ENCODE measurements at regions not wholly inside any gene's neighbourhood (a gene's known extent, or its start where the extent isn't known, plus 50 kb on each side); places are given as distances from the start of the nearest gene placed in this dataset.

DNA sequence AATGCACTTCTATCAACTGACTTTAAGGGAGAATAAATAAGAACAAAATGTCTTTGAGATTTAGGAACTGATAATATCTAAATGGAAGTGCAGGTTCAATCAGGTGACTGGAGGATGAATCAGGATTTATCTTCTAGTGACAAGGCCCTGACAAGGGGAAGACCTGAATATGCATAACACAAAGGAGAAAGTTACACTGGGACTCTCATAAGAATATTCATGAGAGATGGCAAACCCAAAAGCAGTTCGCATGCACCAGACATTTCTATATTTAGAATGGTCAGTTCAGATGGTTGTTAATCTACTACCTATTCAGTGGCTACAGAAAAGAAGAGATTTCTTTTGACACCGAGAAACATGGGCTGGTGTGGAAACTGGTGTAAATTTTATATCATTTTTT is 1771.3 kb upstream of the LRRTM1 start:
- DNase-seq (ENCODE audit: low read depth) = no peak
- no peak overlapping the region for H3K4me3 ChIP-seq (ENCODE audit: low read depth, low read length)
- TF ChIP-seq, protein P1, sequence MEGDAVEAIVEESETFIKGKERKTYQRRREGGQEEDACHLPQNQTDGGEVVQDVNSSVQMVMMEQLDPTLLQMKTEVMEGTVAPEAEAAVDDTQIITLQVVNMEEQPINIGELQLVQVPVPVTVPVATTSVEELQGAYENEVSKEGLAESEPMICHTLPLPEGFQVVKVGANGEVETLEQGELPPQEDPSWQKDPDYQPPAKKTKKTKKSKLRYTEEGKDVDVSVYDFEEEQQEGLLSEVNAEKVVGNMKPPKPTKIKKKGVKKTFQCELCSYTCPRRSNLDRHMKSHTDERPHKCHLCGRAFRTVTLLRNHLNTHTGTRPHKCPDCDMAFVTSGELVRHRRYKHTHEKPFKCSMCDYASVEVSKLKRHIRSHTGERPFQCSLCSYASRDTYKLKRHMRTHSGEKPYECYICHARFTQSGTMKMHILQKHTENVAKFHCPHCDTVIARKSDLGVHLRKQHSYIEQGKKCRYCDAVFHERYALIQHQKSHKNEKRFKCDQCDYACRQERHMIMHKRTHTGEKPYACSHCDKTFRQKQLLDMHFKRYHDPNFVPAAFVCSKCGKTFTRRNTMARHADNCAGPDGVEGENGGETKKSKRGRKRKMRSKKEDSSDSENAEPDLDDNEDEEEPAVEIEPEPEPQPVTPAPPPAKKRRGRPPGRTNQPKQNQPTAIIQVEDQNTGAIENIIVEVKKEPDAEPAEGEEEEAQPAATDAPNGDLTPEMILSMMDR (IDR thresholded peaks at IDR 0.05; ENCODE audit: insufficient read depth, low read length) = no peak

DNA sequence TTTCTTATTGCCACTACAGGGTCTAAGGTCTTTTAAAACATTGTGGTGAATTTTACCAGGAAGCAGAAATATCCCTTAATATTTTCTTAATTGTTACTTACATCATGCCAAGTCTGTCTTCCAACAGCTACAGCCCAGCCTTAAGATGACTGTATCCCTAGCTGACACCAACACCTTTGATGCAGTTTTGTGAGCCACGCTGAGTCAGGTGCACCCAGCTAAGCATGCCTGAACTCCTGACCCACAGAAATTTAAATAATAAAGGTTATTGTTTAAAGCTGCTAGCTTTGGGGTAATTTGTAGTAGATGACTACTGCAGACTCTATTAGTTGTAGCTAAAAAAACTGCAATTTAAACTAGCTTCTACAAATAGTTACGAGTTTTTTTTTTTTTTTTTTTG is 1757.9 kb upstream of the LRRTM1 start:
- DNase-seq (ENCODE audit: low read depth) = no peak
- TF ChIP-seq, protein P1 (IDR thresholded peaks at IDR 0.05; ENCODE audit: insufficient read depth, low read length) = no peak
- H3K4me3 ChIP-seq (ENCODE audit: low read depth, low read length) = no peak overlapping the region

DNA sequence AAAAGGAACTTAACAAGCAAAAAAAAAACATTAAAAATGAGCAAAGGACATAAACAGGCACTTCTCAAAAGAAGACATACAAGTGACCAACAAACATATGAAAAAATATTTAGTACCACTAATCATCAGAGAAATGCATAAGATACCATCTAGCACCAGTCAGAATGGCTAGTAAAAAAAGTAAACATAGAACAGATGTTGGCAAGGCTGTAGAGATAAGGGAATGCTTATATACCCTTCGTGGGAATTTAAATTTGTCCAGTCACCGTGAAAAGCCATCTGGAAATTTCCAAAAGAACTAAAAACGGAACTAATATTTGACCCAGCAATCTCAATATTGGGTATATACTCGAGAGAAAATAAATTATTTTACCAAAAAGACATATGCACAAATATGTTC is 1751.3 kb upstream of the LRRTM1 start:
- H3K4me3 ChIP-seq (ENCODE audit: low read depth, low read length) = no peak overlapping the region
- DNase-seq (ENCODE audit: low read depth) = no peak
- TF ChIP-seq, protein P1 (IDR thresholded peaks at IDR 0.05; ENCODE audit: insufficient read depth, low read length) = no peak

DNA sequence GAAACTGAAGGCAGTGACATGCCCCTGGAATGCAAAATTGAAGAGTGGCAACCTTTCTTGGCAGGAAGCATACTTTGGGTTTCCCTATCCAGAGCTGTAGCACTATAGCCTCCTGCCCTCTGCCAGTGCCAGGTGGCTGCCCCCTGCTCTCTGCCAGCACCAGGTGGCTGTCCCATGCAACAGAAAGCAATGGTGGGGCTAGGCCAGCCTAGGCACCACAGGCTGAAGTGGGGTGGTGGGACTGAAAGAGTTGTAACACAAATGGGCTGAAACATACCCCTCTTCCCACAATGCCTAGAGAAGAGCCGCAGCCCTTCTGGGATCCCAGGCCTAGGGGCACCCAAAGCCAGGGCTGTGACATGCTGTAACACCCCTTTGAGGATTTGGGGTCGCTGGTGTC is 1739.3 kb upstream of the LRRTM1 start:
- no peak for DNase-seq (ENCODE audit: low read depth)
- TF ChIP-seq, protein P1 (IDR thresholded peaks at IDR 0.05; ENCODE audit: insufficient read depth, low read length) = no peak
- no peak overlapping the region for H3K4me3 ChIP-seq (ENCODE audit: low read depth, low read length)

DNA sequence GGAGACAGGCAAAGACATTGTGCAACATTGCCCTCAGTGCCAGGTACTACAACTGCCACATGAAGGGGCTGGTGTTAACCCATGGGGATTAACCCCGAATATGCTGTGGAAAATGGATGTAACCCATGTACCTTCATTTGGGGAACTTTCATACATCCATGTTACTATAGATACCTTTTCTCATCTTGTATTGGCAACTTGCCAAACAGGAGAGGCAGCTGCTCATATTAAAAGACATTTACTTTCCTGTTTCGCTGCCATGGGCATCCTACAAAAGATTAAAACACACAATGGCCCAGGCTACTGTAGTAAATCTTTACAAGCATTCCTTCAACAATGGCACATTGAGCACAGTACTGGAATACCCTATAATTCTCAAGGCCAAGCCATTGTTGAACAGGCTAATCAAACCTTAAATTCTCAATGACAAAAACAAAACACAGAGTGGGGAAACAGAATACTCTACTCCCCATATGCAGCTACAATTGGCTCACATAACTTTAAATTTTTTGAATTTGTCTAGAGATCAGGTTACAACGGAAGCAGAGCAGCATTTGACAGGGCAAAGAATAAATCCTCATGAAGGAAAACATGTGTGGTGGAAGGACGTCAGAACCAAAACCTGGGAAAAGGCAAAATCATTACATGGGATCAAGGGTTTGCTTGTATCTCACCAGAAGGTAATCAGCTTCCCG is 1723.5 kb upstream of the LRRTM1 start:
- DNase-seq (ENCODE audit: low read depth) = no peak
- TF ChIP-seq, protein P1 (IDR thresholded peaks at IDR 0.05; ENCODE audit: insufficient read depth, low read length) = no peak
- no peak overlapping the region for H3K4me3 ChIP-seq (ENCODE audit: low read depth, low read length)

DNA sequence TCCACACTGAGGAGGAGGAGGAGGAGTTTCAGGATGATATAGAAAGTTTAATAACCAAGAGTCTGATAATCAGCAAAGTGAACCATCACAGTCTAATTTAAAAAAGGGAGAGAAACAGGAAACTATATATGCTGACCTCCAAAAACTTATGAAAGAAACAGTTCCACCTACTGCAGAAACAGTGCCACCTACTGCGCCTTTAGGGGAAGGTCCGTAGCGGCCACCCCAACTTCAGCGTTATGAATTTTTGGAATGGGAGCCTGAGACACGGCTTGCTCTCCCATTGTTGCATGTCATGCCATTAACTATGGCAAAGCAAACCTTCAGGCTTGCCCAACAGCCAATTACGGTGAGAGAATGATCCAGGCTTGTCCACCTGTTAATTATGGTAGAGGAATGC is 1719.2 kb upstream of the LRRTM1 start:
- DNase-seq (ENCODE audit: low read depth) = no peak
- no peak overlapping the region for H3K4me3 ChIP-seq (ENCODE audit: low read depth, low read length)
- TF ChIP-seq, protein P1 (IDR thresholded peaks at IDR 0.05; ENCODE audit: insufficient read depth, low read length) = no peak

DNA sequence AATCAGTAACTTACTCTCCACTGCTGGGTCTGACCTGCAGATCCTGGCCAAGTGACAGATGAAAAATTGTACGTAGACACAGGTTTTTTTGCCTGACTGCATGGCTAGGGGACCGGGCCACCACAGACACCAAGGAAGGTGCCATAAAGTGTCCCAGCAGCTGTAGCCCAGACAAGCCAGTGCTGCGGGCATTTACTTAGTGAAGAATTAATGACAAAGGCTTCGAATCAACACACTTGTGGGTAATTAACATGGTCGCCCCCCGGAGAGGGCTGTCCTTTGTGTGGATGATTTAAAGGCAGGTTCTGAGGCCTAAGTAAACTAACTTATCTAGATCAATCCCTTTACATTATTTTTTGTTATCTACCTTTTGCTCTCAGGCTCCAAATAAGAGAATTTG is 1709.1 kb upstream of the LRRTM1 start:
- no peak overlapping the region for H3K4me3 ChIP-seq (ENCODE audit: low read depth, low read length)
- no peak for DNase-seq (ENCODE audit: low read depth)
- TF ChIP-seq, protein P1 (IDR thresholded peaks at IDR 0.05; ENCODE audit: insufficient read depth, low read length) = no peak

All from fibroblast of the aortic adventitia (primary cell).